Testis (tissue), 2 donors: ENCODE measurements at regions not wholly inside any gene's neighbourhood (a gene's known extent, or its start where the extent isn't known, plus 50 kb on each side); places are given as distances from the start of the nearest gene placed in this dataset.

ENCODE experiments used
- DNase-seq: peaks from one replicate; pipeline ENCODE4 v3.0.0-alpha.2; 2019
- H3K27ac ChIP-seq, 2 donors: fragments of 200-600 bp; sonication (generic); one replicate each; pipeline ENCODE4 v1.5.1; 2019
- H3K27me3 ChIP-seq: fragments of 200-600 bp; sonication (generic); one replicate; pipeline ENCODE4 v1.5.1; 2019
- H3K36me3 ChIP-seq: fragments of 200-600 bp; sonication (generic); one replicate; pipeline ENCODE4 v1.5.1; 2017; ENCODE audit warnings: low read depth; ENCODE audit errors: missing control alignments
- H3K4me1 ChIP-seq: fragments of 200-600 bp; sonication (generic); one replicate; pipeline ENCODE4 v1.5.1; 2019
- H3K4me3 ChIP-seq, 2 donors: fragments of 200-600 bp; sonication (generic); one replicate each; pipeline ENCODE4 v1.5.1; 2017 to 2019
- H3K9me3 ChIP-seq: fragments of 200-600 bp; sonication (generic); one replicate; pipeline ENCODE4 v1.5.1; 2017
- CTCF ChIP-seq, 3 experiments: fragments of 450-650 bp in 2 of 3; fragments of 200-600 bp in 1 of 3; sonication (generic) in 1 of 3; IDR thresholded peaks; one replicate each; pipeline ENCODE4 v1.5.1; 2016 to 2019; ENCODE audit warnings: antibody characterized with exemption in 3 of 3, mild to moderate bottlenecking in 2 of 3, moderate library complexity in 1 of 3
- POLR2A ChIP-seq: fragments of 450-650 bp; IDR thresholded peaks from one replicate; pipeline ENCODE4 v1.6.1; 2017; ENCODE audit warnings: antibody characterized with exemption, mild to moderate bottlenecking, moderate library complexity
- WGBS, 2 donors: methylation state at CpG; one replicate each; pipeline ENCODE4 v1.1.5; 2018; 5-methylcytosine and 5-hydroxymethylcytosine counted together
- intact Hi-C: fragments of 100-400 bp; cut with DNase I; formaldehyde crosslinking; loops from one replicate; pipeline ENCODE4 v1.15.1; 2023; ENCODE audit warnings: low total_unique reads

GRCh38 chr17:36869441-36869840 lies 67.8 kb upstream of the LHX1 start:
- Histone ChIP-seq H3K27ac (no peak overlapping the region), H3K36me3 (no peaks in the 10 kb centered on the region), H3K27me3 (no peaks in the 10 kb centered on the region), H3K4me1 (no peaks in the 10 kb centered on the region), H3K4me3 (no peak overlapping the region), H3K9me3 (no peaks in the 10 kb centered on the region)
- 81 to 86% methylated on average over 8 of the region's 8 CpGs for WGBS, 2 donors
- TF ChIP-seq POLR2A (no peak), CTCF (IDR thresholded peaks at IDR 0.05) (no peak)
- DNase-seq: no peak
- intact Hi-C loops: no loop called here

- H3K9me3 ChIP-seq: no peaks in the 10 kb centered on the region
- H3K4me1 ChIP-seq: no peaks in the 10 kb centered on the region
- TF ChIP-seq POLR2A: no peak
- no peak for TF ChIP-seq CTCF (IDR thresholded peaks at IDR 0.05)
- intact Hi-C loops: no loop called here
- DNase-seq: no peak
- no peak overlapping the region for H3K4me3 ChIP-seq
- 50 to 70% methylated on average over 11 to 18 of the region's 18 CpGs for WGBS, 2 donors
- no peaks in the 10 kb centered on the region for H3K27me3 ChIP-seq
- H3K36me3 ChIP-seq: no peaks in the 10 kb centered on the region
- H3K27ac ChIP-seq: no peak overlapping the region
Observed at GRCh38 chr17:36869856-36870719, 67.2 kb upstream of the LHX1 start.

- no peak overlapping the region for H3K27ac ChIP-seq
- intact Hi-C loops: no loop called here
- no peaks in the 10 kb centered on the region for H3K36me3 ChIP-seq
- TF ChIP-seq CTCF (IDR thresholded peaks at IDR 0.05) (no peak), POLR2A (no peak)
- H3K27me3 ChIP-seq: no peaks in the 10 kb centered on the region
- WGBS, 2 donors: 67 to 86% methylated on average over 1 of the region's 1 CpG
- H3K4me3 ChIP-seq: no peak overlapping the region
- H3K9me3 ChIP-seq: no peaks in the 10 kb centered on the region
- DNase-seq: no peak
- no peaks in the 10 kb centered on the region for H3K4me1 ChIP-seq
Observed at GRCh38 chr17:36870720-36870999, 66.6 kb upstream of the LHX1 start.

- Histone ChIP-seq H3K4me3 (no peak overlapping the region), H3K36me3 (no peaks in the 10 kb centered on the region), H3K9me3 (no peaks in the 10 kb centered on the region), H3K27me3 (no peaks in the 10 kb centered on the region), H3K27ac (no peak overlapping the region), H3K4me1 (no peaks in the 10 kb centered on the region)
- DNase-seq: no peak
- intact Hi-C loops: no loop called here
- TF ChIP-seq CTCF (IDR thresholded peaks at IDR 0.05) (no peak), POLR2A (no peak)
- WGBS, 2 donors: 79 to 87% methylated on average over 10 of the region's 10 CpGs
Observed at GRCh38 chr17:36875698-36876293, 61.5 kb upstream of the LHX1 start.

GRCh38 chr17:36876966-36877365 lies 60.3 kb upstream of the LHX1 start:
- DNase-seq: no peak
- WGBS, 2 donors: 64 to 65% methylated on average over 4 of the region's 4 CpGs

More at GRCh38 chr17:36876966-36877365, 60.3 kb upstream of the LHX1 start:
- intact Hi-C loops: no loop called here
- H3K4me3 ChIP-seq: no peak overlapping the region
- H3K27ac ChIP-seq: no peak overlapping the region
- H3K9me3 ChIP-seq: no peaks in the 10 kb centered on the region
- no peaks in the 10 kb centered on the region for H3K36me3 ChIP-seq
- no peaks in the 10 kb centered on the region for H3K4me1 ChIP-seq
- TF ChIP-seq POLR2A: no peak
- no peak for TF ChIP-seq CTCF (IDR thresholded peaks at IDR 0.05)
- H3K27me3 ChIP-seq: no peaks in the 10 kb centered on the region
